Central memory CD8-positive, alpha-beta T cell (primary cell): ENCODE measurements at regions not wholly inside any gene's neighbourhood (a gene's known extent, or its start where the extent isn't known, plus 50 kb on each side); places are given as distances from the start of the nearest gene placed in this dataset.

ENCODE experiments used
- ATAC-seq: fragments of 150-1000 bp; cut with Tn5 transposase; replicated peaks from 2 replicates; pipeline ENCODE4 v1.10.0; 2022; ENCODE audit warnings: mild to moderate bottlenecking, moderate FRiP score, moderate number of reproducible peaks; ENCODE audit not compliant: poor library complexity, severe bottlenecking; ENCODE audit errors: extremely low read depth
- DNase-seq, 2 donors: peaks; one replicate each; pipeline ENCODE4 v3.0.0; 2021; ENCODE audit warnings: low spot score in 2 of 2
- H3K27ac Mint-ChIP-seq: one replicate; pipeline ENCODE4 v1.8.0; 2022; ENCODE audit warnings: low read depth, mild to moderate bottlenecking, moderate library complexity, mixed read lengths
- H3K27me3 Mint-ChIP-seq: one replicate; pipeline ENCODE4 v1.8.0; 2022; ENCODE audit warnings: mixed read lengths
- H3K36me3 Mint-ChIP-seq: one replicate; pipeline ENCODE4 v1.8.0; 2022; ENCODE audit warnings: mild to moderate bottlenecking, moderate library complexity, mixed read lengths; ENCODE audit not compliant: insufficient read depth
- H3K4me1 Mint-ChIP-seq: one replicate; pipeline ENCODE4 v1.8.0; 2022; ENCODE audit warnings: mixed read lengths
- H3K4me3 Mint-ChIP-seq: one replicate; pipeline ENCODE4 v1.8.0; 2022; ENCODE audit warnings: mild to moderate bottlenecking, moderate library complexity, mixed read lengths
- H3K9me3 Mint-ChIP-seq: one replicate; pipeline ENCODE4 v1.8.0; 2022; ENCODE audit warnings: mixed read lengths

DNA sequence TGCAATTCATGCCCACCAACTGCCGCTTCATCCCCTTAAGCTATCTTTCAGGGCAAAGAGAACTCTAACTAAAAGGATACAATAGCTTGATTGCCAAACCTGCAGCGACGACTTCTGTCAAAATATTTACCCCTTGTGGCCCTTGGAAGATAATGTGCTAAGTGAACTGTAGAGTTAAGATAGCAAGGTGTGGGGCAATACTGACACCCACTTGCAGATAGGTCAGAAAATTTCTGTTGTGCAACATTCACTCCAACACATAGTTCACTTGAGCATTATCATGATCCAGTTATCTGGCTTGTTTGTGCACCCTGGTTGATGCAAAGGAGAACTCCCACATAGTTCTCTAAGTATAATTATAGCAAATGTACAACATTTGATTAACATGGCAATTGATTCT lies 55.6 kb downstream of the RHOXF2B start:
- peaks cover 17% of the 10 kb centered on the region for H3K27me3 Mint-ChIP-seq
- ATAC-seq (no peak), DNase-seq (no peak)
- H3K4me1 Mint-ChIP-seq: no peaks in the 10 kb centered on the region
- H3K36me3 Mint-ChIP-seq: no peaks in the 10 kb centered on the region
- H3K9me3 Mint-ChIP-seq: no peaks in the 10 kb centered on the region
- H3K4me3 Mint-ChIP-seq: no peak overlapping the region
- no peak overlapping the region for H3K27ac Mint-ChIP-seq

GRCh38 chrX:120020305-120020704 lies 57.2 kb downstream of the RHOXF2B start:
- Mint-ChIP-seq H3K4me1 (peaks cover 10% of the 10 kb centered on the region), H3K27me3 (peaks cover 25% of the 10 kb centered on the region), H3K4me3 (no peak overlapping the region), H3K36me3 (peaks cover 5% of the 10 kb centered on the region), H3K9me3 (no peaks in the 10 kb centered on the region), H3K27ac (no peak overlapping the region)
- ATAC-seq: no peak
- DNase-seq: no peak

GRCh38 chrX:120016068-120016441 lies 61.4 kb downstream of the RHOXF2B start:
- Mint-ChIP-seq H3K4me3 (peak overlapping the region; percentile 78), H3K4me1 (peaks cover 16% of the 10 kb centered on the region), H3K9me3 (no peaks in the 10 kb centered on the region), H3K27ac (no peak overlapping the region), H3K36me3 (peaks cover 9% of the 10 kb centered on the region), H3K27me3 (peaks cover 46% of the 10 kb centered on the region)
- ATAC-seq: no peak
- DNase-seq: no peak

- DNase-seq: no peak
- ATAC-seq: no peak
- Mint-ChIP-seq H3K4me3 (peak overlapping the region; percentile 78), H3K27ac (peak overlapping the region; percentile 96), H3K4me1 (peaks cover 16% of the 10 kb centered on the region), H3K9me3 (no peaks in the 10 kb centered on the region), H3K27me3 (peaks cover 52% of the 10 kb centered on the region), H3K36me3 (peaks cover 9% of the 10 kb centered on the region)
These were observed 62.1 kb downstream of the RHOXF2B start for GRCh38 chrX:120015145-120016067.

DNA sequence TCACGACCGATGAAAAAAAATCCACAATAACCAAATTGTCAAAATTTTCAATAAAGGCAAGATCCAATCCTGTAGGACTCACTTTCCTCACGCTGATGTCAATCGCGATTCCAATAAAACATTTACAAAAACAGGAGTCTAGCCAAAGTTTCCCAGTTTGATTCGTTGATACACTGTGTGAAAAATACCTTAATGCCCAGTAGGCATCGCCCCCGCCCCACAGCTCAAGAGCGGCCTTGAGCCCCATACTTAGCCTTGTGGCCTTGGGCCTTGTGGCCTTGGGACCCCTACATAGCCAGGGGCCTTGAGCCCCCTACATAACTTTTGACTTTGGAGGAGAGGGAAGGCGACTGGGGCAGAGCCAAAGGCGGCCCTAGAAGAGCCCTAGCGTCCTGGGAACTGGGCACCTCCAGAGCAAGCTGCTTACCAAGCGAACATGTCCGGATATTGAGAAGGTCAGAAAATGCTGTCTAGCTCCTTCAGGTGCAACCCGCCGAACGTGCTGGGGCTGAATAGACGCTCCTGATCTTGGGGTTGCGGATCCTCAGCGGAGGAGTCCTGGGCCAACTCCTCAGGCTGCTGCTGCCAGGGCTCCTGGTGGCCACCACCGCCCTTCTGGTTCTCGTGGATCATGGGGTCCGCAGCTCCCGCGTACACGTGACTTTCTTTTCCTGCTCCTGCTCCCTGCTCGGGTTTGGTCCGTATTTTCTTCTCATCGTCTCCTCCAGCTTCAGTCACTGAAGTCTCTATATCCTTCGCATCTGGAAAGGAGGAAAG lies 62.9 kb downstream of the RHOXF2B start:
- peak overlapping the region; percentile 96 for H3K27ac Mint-ChIP-seq
- H3K4me3 Mint-ChIP-seq: peak overlapping the region; percentile 78
- peak; percentile 32 for ATAC-seq
- peaks cover 9% of the 10 kb centered on the region for H3K36me3 Mint-ChIP-seq
- no peaks in the 10 kb centered on the region for H3K9me3 Mint-ChIP-seq
- peaks cover 16% of the 10 kb centered on the region for H3K4me1 Mint-ChIP-seq
- DNase-seq: no peak
- peaks cover 61% of the 10 kb centered on the region for H3K27me3 Mint-ChIP-seq

GRCh38 chrX:120001787-120002186 lies 58.2 kb upstream of the NKAP start:
- no peaks in the 10 kb centered on the region for H3K9me3 Mint-ChIP-seq

DNA sequence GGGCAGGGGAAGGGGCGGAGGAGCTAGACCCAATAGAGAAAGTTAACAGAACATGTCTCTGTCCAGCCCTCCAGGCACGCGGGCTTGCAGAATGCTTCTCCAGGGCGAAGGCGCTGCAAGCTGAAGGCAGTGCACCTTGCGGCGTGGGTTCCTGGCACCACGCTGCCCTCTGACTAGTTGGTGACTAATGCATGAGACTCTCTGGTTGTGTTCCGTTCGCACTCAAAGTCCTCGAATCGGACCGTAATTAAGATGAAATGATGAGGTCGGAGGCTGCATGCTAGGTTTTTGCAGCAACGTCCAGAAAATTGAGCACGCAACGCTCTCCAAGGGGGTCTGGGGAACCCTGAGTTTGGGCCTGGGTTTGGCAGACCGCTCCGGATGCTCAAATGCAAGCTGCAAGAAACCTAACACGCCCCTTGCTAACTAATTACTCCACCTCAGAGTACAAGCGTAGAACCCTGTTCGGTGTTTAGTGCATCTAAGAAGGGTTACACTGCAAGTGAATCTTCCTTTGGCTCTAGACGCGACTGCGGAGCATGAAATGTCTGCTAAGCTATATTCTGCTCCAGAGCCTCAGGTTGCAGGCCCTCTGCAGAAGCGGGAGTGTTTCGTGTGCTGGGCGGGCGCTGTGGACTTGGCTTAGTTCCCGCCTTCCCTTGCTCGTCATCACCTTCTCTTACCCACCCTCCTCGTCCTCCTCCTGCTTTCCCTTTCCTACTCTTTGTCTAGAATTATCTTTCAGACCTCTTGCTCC lies 57.1 kb upstream of the NKAP start:
- no peak for DNase-seq
- Mint-ChIP-seq H3K27ac (no peak overlapping the region), H3K36me3 (peaks cover 5% of the 10 kb centered on the region), H3K9me3 (no peaks in the 10 kb centered on the region), H3K27me3 (peaks cover 53% of the 10 kb centered on the region), H3K4me1 (peaks cover 6% of the 10 kb centered on the region), H3K4me3 (peak overlapping the region; percentile 50)
- no peak for ATAC-seq

More at GRCh38 chrX:120001787-120002186, 58.2 kb upstream of the NKAP start:
- Mint-ChIP-seq H3K4me3 (no peak overlapping the region), H3K4me1 (peaks cover 6% of the 10 kb centered on the region), H3K36me3 (peaks cover 5% of the 10 kb centered on the region), H3K27me3 (peaks cover 42% of the 10 kb centered on the region), H3K27ac (no peak overlapping the region)
- DNase-seq (no peak), ATAC-seq (no peak)

DNA sequence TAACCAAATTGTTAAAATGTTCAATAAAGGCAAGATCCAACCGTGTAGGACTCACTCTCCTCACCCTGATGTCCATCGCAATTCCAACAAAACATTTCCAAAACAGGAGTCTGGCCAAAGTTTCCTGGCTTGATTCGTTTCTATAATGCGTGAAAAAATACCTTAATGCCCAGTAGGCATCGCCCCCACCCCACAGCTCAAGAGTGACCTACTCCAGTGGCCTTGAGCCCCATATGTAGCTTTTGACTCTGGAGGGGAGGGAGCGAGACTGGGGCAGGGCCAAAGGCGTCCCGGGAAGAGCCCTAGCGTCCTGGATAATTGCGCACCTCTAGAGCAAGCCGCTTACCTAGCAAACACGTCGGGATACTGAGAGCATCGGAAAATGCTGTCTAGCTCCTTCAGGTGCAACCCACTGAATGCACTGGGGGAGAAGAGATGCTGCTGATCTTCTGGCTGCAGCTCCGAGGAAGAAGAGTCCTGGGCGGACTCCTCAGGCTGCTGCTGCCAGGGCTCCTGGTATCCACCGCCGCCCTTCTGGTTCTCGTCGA lies 55.6 kb upstream of the NKAP start:
- H3K27me3 Mint-ChIP-seq: peaks cover 66% of the 10 kb centered on the region
- peaks cover 6% of the 10 kb centered on the region for H3K4me1 Mint-ChIP-seq
- H3K36me3 Mint-ChIP-seq: peaks cover 5% of the 10 kb centered on the region
- H3K4me3 Mint-ChIP-seq: no peak overlapping the region
- H3K9me3 Mint-ChIP-seq: no peaks in the 10 kb centered on the region
- ATAC-seq (no peak), DNase-seq (no peak)
- no peak overlapping the region for H3K27ac Mint-ChIP-seq

DNA sequence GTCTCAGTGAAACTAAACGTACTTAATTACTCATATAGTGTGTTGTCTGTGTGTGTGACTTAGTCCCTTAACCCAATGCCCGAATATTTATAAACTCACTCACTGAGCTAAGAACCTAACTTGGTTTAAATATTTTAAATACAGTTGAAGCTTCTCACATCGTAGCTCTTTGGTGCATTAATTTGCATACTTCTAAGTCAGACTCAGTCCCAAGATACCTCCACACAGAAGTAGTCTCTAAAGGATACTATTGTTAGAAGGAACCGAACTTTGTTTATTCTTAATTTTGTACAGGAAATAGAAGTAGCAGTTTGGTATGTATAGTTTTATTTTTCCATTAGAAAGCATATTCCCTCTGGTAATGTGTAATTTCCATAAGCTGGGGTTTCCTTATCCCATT lies 54.0 kb upstream of the NKAP start:
- Mint-ChIP-seq H3K4me3 (no peak overlapping the region), H3K27me3 (peaks cover 74% of the 10 kb centered on the region), H3K9me3 (no peaks in the 10 kb centered on the region), H3K36me3 (peaks cover 5% of the 10 kb centered on the region), H3K4me1 (peaks cover 6% of the 10 kb centered on the region), H3K27ac (no peak overlapping the region)
- DNase-seq: no peak
- no peak for ATAC-seq

DNA sequence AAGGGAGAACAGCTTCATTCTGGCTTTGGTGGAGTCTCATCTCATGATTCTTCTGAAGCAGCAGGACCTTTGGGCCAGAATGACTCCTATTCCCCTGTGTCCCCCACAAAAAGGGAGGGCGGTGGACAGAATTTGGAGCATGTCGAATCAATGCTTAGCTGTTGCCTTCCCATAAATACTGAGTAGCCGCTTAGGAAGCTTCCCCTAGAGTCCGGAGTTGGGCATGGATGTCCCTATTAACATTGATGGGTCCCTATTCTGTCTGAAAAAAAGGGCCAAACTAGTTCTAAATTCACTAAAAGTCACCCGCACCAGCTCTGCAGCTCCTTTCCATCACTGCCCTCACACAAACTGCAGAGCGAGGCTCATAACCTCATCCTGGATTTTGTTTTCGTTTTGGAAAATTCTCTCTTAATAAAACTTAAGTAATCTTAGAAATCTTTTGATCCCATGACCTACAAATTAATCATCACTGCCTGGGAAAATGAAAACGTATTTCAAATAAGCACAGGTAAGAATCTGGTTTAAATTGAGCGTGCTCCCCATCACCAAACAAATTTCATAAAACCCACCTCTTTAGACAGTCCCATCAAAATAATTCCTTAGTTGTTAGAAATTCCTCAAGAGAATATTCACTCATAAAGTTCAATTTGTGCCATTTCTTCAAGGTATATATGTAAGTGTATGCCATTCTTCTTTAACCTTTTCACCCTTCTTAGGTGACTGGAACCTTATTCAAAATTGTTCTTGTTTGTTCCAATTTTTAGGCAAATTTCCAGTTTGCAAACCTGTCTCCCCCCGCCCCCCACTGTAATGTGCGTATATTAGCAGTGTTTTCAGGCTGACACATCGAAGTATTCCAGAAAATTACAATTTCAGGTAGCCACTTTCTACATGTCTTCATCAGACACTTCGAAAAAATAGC lies 53.3 kb upstream of the NKAP start:
- Mint-ChIP-seq H3K36me3 (peaks cover 5% of the 10 kb centered on the region), H3K4me1 (peaks cover 6% of the 10 kb centered on the region), H3K27ac (no peak overlapping the region), H3K9me3 (no peaks in the 10 kb centered on the region), H3K27me3 (peaks cover 75% of the 10 kb centered on the region), H3K4me3 (no peak overlapping the region)
- DNase-seq (no peak), ATAC-seq (no peak)

GRCh38 chrX:119996069-119996468 lies 52.5 kb upstream of the NKAP start:
- H3K27me3 Mint-ChIP-seq: peaks cover 78% of the 10 kb centered on the region
- no peaks in the 10 kb centered on the region for H3K9me3 Mint-ChIP-seq
- DNase-seq (no peak), ATAC-seq (no peak)
- H3K36me3 Mint-ChIP-seq: peaks cover 5% of the 10 kb centered on the region
- H3K4me1 Mint-ChIP-seq: peaks cover 3% of the 10 kb centered on the region
- H3K27ac Mint-ChIP-seq: no peak overlapping the region
- H3K4me3 Mint-ChIP-seq: no peak overlapping the region
